ENCODE measurements at regions not wholly inside any gene's neighbourhood (a gene's known extent, or its start where the extent isn't known, plus 50 kb on each side); places are given as distances from the start of the nearest gene placed in this dataset.
"Not testable (repeated sequence)": the region's sequence is repeated elsewhere in the genome, so short reads cannot be mapped to it uniquely, and the experiment has no call there.

DNA sequence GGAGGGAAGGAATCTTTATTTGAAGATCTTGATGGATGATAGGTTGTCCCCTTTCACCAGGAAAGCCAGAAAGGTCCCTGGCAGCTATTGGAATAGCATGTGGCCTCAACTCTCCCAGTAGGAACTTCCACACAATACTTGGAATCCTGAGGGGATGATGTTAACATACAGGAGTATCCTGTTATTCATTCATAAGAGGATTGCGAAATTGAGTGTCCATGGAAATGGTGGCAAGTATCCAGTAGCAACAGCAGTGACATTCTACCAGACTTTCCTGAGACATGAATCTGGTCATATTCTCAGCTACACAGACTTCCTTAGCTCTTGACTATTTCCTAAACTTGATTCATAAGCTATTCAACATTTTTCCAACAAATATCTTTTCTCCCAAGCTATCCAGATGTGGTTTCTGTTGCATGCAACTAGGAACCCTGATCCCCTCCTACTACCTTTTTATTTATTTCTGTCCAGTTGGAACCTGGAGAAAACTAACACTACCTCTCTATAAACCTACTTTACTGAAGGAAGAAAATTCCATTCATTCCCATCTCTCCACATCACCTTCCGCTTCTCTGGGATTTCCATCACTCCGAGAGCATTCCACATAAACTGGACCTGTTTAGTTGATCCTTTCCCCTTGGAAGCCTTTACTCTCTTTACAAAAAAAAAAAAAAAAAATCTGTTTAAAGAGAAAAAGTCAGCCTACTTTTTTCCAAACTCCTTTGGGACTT lies 101.8 kb downstream of the ANXA5 start:
- TF ChIP-seq GABPA (IDR thresholded peaks at IDR 0.05; ENCODE audit: low read depth) (no peak), SPI1 (IDR thresholded peaks at IDR 0.05; ENCODE audit: borderline replicate concordance, low read depth) (no peak), POLR2AphosphoS5 (IDR thresholded peaks at IDR 0.05; ENCODE audit: low read depth) (no peak)
- TF ChIP-seq, protein P1, sequence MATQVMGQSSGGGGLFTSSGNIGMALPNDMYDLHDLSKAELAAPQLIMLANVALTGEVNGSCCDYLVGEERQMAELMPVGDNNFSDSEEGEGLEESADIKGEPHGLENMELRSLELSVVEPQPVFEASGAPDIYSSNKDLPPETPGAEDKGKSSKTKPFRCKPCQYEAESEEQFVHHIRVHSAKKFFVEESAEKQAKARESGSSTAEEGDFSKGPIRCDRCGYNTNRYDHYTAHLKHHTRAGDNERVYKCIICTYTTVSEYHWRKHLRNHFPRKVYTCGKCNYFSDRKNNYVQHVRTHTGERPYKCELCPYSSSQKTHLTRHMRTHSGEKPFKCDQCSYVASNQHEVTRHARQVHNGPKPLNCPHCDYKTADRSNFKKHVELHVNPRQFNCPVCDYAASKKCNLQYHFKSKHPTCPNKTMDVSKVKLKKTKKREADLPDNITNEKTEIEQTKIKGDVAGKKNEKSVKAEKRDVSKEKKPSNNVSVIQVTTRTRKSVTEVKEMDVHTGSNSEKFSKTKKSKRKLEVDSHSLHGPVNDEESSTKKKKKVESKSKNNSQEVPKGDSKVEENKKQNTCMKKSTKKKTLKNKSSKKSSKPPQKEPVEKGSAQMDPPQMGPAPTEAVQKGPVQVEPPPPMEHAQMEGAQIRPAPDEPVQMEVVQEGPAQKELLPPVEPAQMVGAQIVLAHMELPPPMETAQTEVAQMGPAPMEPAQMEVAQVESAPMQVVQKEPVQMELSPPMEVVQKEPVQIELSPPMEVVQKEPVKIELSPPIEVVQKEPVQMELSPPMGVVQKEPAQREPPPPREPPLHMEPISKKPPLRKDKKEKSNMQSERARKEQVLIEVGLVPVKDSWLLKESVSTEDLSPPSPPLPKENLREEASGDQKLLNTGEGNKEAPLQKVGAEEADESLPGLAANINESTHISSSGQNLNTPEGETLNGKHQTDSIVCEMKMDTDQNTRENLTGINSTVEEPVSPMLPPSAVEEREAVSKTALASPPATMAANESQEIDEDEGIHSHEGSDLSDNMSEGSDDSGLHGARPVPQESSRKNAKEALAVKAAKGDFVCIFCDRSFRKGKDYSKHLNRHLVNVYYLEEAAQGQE (IDR thresholded peaks at IDR 0.05; ENCODE audit: insufficient replicate concordance, low read depth), result no peak
- TF ChIP-seq, protein P2, sequence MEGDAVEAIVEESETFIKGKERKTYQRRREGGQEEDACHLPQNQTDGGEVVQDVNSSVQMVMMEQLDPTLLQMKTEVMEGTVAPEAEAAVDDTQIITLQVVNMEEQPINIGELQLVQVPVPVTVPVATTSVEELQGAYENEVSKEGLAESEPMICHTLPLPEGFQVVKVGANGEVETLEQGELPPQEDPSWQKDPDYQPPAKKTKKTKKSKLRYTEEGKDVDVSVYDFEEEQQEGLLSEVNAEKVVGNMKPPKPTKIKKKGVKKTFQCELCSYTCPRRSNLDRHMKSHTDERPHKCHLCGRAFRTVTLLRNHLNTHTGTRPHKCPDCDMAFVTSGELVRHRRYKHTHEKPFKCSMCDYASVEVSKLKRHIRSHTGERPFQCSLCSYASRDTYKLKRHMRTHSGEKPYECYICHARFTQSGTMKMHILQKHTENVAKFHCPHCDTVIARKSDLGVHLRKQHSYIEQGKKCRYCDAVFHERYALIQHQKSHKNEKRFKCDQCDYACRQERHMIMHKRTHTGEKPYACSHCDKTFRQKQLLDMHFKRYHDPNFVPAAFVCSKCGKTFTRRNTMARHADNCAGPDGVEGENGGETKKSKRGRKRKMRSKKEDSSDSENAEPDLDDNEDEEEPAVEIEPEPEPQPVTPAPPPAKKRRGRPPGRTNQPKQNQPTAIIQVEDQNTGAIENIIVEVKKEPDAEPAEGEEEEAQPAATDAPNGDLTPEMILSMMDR (IDR thresholded peaks at IDR 0.05; ENCODE audit: insufficient read depth, low read length), result no peak
- no peak overlapping the region for H3K4me3 ChIP-seq (replicated peaks; ENCODE audit: insufficient read depth, low read length)
- no peak for DNase-seq (ENCODE audit: low read depth in 1 of 2, low spot score in 1 of 2)

DNA sequence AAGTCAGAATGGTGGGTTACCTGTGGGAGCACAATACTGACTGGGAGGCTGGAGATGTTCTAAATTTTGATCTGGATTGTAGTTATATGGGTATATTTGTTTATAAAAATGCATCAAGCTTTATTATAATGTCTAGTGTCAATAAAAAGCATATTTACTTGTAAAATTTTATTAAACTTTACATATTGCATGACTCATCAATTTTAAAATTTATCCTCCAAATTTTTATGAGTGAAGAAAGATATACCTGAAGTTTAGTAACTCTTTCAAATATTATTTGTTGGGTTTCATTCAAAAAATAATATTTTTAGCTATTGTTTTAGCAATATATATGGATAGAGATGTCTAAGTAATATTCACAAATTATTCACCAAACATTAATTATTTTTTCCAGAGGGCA lies 103.0 kb downstream of the ANXA5 start:
- Histone ChIP-seq H3K4me3 (replicated peaks; ENCODE audit: insufficient read depth, low read length) (no peak overlapping the region), H3K27me3 (ENCODE audit: insufficient read depth, poor library complexity, severe bottlenecking) (peaks cover 4% of the 10 kb centered on the region), H3K27ac (replicated peaks) (no peak overlapping the region)
- no peak for DNase-seq (ENCODE audit: low read depth in 1 of 2, low spot score in 1 of 2)
- TF ChIP-seq POLR2AphosphoS5 (IDR thresholded peaks at IDR 0.05; ENCODE audit: low read depth), result no peak
- no peak for TF ChIP-seq GABPA (IDR thresholded peaks at IDR 0.05; ENCODE audit: low read depth)
- TF ChIP-seq, protein P1 (IDR thresholded peaks at IDR 0.05; ENCODE audit: insufficient replicate concordance, low read depth), result no peak
- TF ChIP-seq, protein P2 (IDR thresholded peaks at IDR 0.05; ENCODE audit: insufficient read depth, low read length), result no peak
- no peak for TF ChIP-seq SPI1 (IDR thresholded peaks at IDR 0.05; ENCODE audit: borderline replicate concordance, low read depth)

More for the DNA sequence above, 101.8 kb downstream of the ANXA5 start:
- no peak overlapping the region for H3K27ac ChIP-seq (replicated peaks)
- peaks cover 4% of the 10 kb centered on the region for H3K27me3 ChIP-seq (ENCODE audit: insufficient read depth, poor library complexity, severe bottlenecking)

DNA sequence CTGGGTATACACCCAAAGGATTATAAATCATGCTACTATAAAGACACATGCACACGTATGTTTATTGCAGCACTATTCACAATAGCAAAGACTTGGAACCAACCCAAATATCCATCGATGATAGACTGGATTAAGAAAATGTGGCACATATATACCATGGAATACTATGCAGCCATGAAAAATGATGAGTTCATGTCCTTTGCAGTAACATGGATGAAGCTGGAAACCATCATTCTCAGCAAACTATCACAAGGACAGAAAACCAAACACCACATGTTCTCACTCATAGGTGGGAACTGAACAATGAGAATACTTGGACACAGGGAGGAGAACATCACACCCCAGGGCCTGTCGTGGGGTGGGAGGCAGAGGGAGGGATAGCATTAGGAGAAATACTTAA lies 104.5 kb downstream of the ANXA5 start:
- H3K27me3 ChIP-seq (ENCODE audit: insufficient read depth, poor library complexity, severe bottlenecking); H3K27ac ChIP-seq (replicated peaks); H3K4me3 ChIP-seq (replicated peaks; ENCODE audit: insufficient read depth, low read length); DNase-seq (ENCODE audit: low read depth in 1 of 2, low spot score in 1 of 2): not testable (repeated sequence)

DNA sequence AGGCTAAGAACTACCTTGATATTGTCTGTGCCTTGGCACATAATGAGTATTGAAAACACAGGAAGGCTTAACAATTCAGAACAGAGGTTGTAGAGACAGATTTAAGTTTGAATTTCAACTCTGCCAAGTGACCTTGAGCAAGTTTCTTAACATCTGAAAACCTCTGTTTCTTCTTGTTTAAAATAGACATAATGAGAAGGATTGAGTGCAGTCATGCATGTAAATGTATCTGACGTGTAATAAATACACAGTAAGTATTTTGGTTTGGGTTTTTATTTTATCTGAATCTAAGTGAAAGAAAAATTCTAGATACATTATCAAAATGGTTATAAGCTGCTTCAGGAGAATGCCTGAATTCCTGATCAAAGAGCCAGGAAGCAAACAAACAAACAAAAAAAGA lies 111.9 kb downstream of the ANXA5 start:
- TF ChIP-seq, protein P1 (IDR thresholded peaks at IDR 0.05; ENCODE audit: insufficient replicate concordance, low read depth), result no peak
- TF ChIP-seq, protein P2 (IDR thresholded peaks at IDR 0.05; ENCODE audit: insufficient read depth, low read length), result no peak
- TF ChIP-seq GABPA (IDR thresholded peaks at IDR 0.05; ENCODE audit: low read depth) (no peak), SPI1 (IDR thresholded peaks at IDR 0.05; ENCODE audit: borderline replicate concordance, low read depth) (no peak)
- H3K27ac ChIP-seq (replicated peaks), result no peak overlapping the region
- H3K27me3 ChIP-seq (ENCODE audit: insufficient read depth, poor library complexity, severe bottlenecking), result no peaks in the 10 kb centered on the region
- H3K4me3 ChIP-seq (replicated peaks; ENCODE audit: insufficient read depth, low read length), result no peak overlapping the region
- no peak for DNase-seq (ENCODE audit: low read depth in 1 of 2, low spot score in 1 of 2)

Data from HL-60 (cell line).